ENCODE measurements at regions not wholly inside any gene's neighbourhood (a gene's known extent, or its start where the extent isn't known, plus 50 kb on each side); places are given as distances from the start of the nearest gene placed in this dataset.

GRCh38 chr10:36564433-36564832 is 561.0 kb upstream of the ANKRD30A start:
- TF ChIP-seq POLR2A (IDR thresholded peaks at IDR 0.05; ENCODE audit: borderline replicate concordance, extremely low read depth, insufficient read depth, insufficient read length), result no peak
- no peak for TF ChIP-seq POLR2AphosphoS5 (IDR thresholded peaks at IDR 0.05; ENCODE audit: low read depth, low read length)
- TF ChIP-seq REST (IDR thresholded peaks at IDR 0.05; ENCODE audit: low read depth), result no peak
- no peak for TF ChIP-seq CTCF (IDR thresholded peaks at IDR 0.05 in 2 of 3, conservative IDR thresholded peaks at IDR 0.05 in 1 of 3; ENCODE audit: borderline replicate concordance in 1 of 3, insufficient read depth in 1 of 3, low read depth in 2 of 3, low read length in 2 of 3)
